ENCODE measurements at regions not wholly inside any gene's neighbourhood (a gene's known extent, or its start where the extent isn't known, plus 50 kb on each side); places are given as distances from the start of the nearest gene placed in this dataset.

DNA sequence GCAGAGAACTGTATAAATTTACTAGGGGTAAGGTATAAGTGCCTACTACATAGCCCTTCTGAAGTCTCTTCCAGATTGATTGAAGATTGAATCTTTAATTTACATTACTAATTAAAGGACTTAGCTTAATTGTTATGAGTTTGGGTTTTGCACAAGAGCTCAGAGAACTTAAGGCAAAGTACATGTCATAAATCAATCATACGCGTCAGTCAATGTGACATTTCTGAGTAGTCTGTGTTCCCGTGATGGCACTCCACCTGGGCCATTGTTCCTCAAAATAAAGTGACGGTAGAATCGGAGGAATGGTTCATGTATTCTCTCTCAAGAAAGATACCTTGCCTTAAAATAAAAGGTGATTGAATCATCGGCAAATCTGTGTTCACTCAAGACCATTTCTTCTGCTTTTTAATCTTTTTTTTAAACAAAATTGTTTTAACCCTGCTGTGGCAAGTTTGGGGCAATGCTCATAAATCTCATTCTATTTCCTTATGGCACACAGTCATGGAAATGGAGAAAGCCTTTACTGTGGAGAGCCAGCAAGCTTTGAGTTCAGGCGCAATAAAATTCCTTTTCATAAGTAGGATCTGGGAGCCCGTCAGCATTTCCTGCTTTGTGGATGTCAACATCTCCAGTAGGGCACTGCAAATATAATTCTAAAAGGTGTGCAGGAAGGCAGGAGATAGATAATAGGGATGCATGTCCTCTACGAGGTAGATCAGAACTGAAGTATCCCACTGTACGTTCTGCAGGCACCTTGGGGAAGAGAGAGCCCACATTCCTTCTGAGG is 427.4 kb downstream of the GATA3 start:
- no peak overlapping the region for H3K9ac ChIP-seq (ENCODE audit: low read length in 3 of 3)
- H3K4me3 ChIP-seq (ENCODE audit: low read length in 3 of 3): no peak overlapping the region
- no peak for FAIRE-seq
- no peaks in the 10 kb centered on the region for H3K4me1 ChIP-seq (ENCODE audit: control insufficient read depth in 2 of 3, insufficient read depth in 2 of 3, low read depth in 1 of 3, low read length in 3 of 3)
- no peak for DNase-seq
- intact Hi-C loops (cut with DNase I): no loop called here
- H3K36me3 ChIP-seq (ENCODE audit: control insufficient read depth in 2 of 3, insufficient read depth in 3 of 3, low read length in 3 of 3): no peaks in the 10 kb centered on the region
- H3K9me3 ChIP-seq (ENCODE audit: control insufficient read depth in 2 of 3, insufficient read depth in 1 of 3, low read length in 3 of 3): peaks cover 0 to 3% (median 0%) of the 10 kb centered on the region in 3 donors
- no peaks in the 10 kb centered on the region for H3K27me3 ChIP-seq (ENCODE audit: control insufficient read depth, insufficient read depth, low read length)
- no peak overlapping the region for H3K27ac ChIP-seq (ENCODE audit: low read depth in 2 of 2, low read length in 2 of 2)
- TF ChIP-seq, protein P1, sequence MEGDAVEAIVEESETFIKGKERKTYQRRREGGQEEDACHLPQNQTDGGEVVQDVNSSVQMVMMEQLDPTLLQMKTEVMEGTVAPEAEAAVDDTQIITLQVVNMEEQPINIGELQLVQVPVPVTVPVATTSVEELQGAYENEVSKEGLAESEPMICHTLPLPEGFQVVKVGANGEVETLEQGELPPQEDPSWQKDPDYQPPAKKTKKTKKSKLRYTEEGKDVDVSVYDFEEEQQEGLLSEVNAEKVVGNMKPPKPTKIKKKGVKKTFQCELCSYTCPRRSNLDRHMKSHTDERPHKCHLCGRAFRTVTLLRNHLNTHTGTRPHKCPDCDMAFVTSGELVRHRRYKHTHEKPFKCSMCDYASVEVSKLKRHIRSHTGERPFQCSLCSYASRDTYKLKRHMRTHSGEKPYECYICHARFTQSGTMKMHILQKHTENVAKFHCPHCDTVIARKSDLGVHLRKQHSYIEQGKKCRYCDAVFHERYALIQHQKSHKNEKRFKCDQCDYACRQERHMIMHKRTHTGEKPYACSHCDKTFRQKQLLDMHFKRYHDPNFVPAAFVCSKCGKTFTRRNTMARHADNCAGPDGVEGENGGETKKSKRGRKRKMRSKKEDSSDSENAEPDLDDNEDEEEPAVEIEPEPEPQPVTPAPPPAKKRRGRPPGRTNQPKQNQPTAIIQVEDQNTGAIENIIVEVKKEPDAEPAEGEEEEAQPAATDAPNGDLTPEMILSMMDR (IDR thresholded peaks at IDR 0.05; ENCODE audit: borderline replicate concordance, extremely low read depth, insufficient read depth): no peak

DNA sequence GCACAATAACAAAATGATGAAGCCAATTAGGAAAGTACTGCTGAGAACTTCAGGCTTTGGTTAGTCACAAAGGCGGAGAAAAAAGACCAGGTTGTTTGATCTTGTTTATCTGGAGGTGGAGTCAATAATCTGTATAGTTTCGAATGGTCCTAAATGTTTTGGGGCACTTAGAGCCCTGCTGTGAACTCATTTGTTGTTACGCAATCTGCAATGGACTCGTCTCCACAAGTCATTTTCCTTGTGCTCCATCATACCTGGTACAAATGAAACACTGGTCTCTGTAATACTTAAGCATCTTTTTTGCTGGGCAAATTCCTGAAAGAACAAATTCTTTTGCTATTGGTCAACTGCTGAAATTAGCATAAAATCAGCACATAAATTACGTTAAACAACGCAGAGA is 430.5 kb downstream of the GATA3 start:
- TF ChIP-seq, protein P1 (IDR thresholded peaks at IDR 0.05; ENCODE audit: borderline replicate concordance, extremely low read depth, insufficient read depth): no peak
- no peaks in the 10 kb centered on the region for H3K9me3 ChIP-seq (ENCODE audit: control insufficient read depth in 2 of 3, insufficient read depth in 1 of 3, low read length in 3 of 3)
- no peak for FAIRE-seq
- H3K4me1 ChIP-seq (ENCODE audit: control insufficient read depth in 2 of 3, insufficient read depth in 2 of 3, low read depth in 1 of 3, low read length in 3 of 3): no peaks in the 10 kb centered on the region
- H3K27ac ChIP-seq (ENCODE audit: low read depth in 2 of 2, low read length in 2 of 2): no peak overlapping the region
- H3K4me3 ChIP-seq (ENCODE audit: low read length in 3 of 3): no peak overlapping the region
- intact Hi-C loops (cut with DNase I): no loop called here
- no peaks in the 10 kb centered on the region for H3K36me3 ChIP-seq (ENCODE audit: control insufficient read depth in 2 of 3, insufficient read depth in 3 of 3, low read length in 3 of 3)
- H3K27me3 ChIP-seq (ENCODE audit: control insufficient read depth, insufficient read depth, low read length): no peaks in the 10 kb centered on the region
- H3K9ac ChIP-seq (ENCODE audit: low read length in 3 of 3): no peak overlapping the region
- no peak for DNase-seq

DNA sequence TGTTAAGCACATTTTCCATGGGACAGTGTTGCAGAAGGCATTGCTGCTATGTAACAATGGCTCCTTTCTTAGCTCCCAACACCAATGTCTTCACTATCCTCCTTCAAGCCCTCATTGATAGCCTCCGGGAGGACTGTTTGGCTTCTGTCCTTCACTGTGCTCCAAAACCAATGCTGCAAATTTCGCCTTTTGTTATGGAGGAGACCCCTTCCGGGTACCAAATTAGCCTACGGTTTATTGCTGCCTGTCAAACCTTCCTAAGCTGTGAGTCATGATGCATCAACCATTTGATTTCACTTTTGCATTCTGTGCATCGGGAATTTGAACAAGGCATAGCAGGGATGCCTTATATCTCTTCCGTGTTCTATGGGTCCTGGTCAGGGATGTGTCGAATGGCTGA is 432.9 kb downstream of the GATA3 start:
- DNase-seq: no peak
- intact Hi-C loops (cut with DNase I): no loop called here
- Histone ChIP-seq H3K9ac (ENCODE audit: low read length in 3 of 3) (no peak overlapping the region), H3K36me3 (ENCODE audit: control insufficient read depth in 2 of 3, insufficient read depth in 3 of 3, low read length in 3 of 3) (no peaks in the 10 kb centered on the region), H3K27ac (ENCODE audit: low read depth in 2 of 2, low read length in 2 of 2) (no peak overlapping the region), H3K4me3 (ENCODE audit: low read length in 3 of 3) (no peak overlapping the region), H3K27me3 (ENCODE audit: control insufficient read depth, insufficient read depth, low read length) (no peaks in the 10 kb centered on the region), H3K4me1 (ENCODE audit: control insufficient read depth in 2 of 3, insufficient read depth in 2 of 3, low read depth in 1 of 3, low read length in 3 of 3) (no peaks in the 10 kb centered on the region), H3K9me3 (ENCODE audit: control insufficient read depth in 2 of 3, insufficient read depth in 1 of 3, low read length in 3 of 3) (no peaks in the 10 kb centered on the region)
- TF ChIP-seq, protein P1 (IDR thresholded peaks at IDR 0.05; ENCODE audit: borderline replicate concordance, extremely low read depth, insufficient read depth): no peak
- no peak for FAIRE-seq

Data from kidney (tissue), 13 donors.